HL-60 (cell line): ENCODE measurements at regions not wholly inside any gene's neighbourhood (a gene's known extent, or its start where the extent isn't known, plus 50 kb on each side); places are given as distances from the start of the nearest gene placed in this dataset.

Experiments
- DNase-seq, 2 experiments: peaks; one replicate each; pipeline ENCODE4 v3.0.0-alpha.2; 2010 to 2020; ENCODE audit warnings: low read depth in 1 of 2, low spot score in 1 of 2
- H3K27ac ChIP-seq: fragments of 250-450 bp; sonication (Bioruptor Pico); replicated peaks from 2 replicates; pipeline ENCODE4 v1.5.1; 2020; ENCODE audit warnings: mild to moderate bottlenecking, moderate library complexity
- H3K27me3 ChIP-seq: fragments of 250-450 bp; sonication (Bioruptor Pico); 2 replicates; pipeline ENCODE4 v1.5.1; 2021; ENCODE audit warnings: mild to moderate bottlenecking, moderate library complexity; ENCODE audit not compliant: insufficient read depth, poor library complexity, severe bottlenecking
- H3K4me3 ChIP-seq: replicated peaks from 2 replicates; pipeline ENCODE4 v1.5.1; 2011; ENCODE audit warnings: mild to moderate bottlenecking, control low read depth, low read length; ENCODE audit not compliant: insufficient read depth
- GABPA ChIP-seq: IDR thresholded peaks from 2 replicates; pipeline ENCODE4 v1.6.1; 2012; ENCODE audit warnings: low read depth
- POLR2AphosphoS5 ChIP-seq: IDR thresholded peaks from 2 replicates; pipeline ENCODE4 v1.6.1; 2012; ENCODE audit warnings: low read depth
- SPI1 ChIP-seq: IDR thresholded peaks from 2 replicates; pipeline ENCODE4 v1.6.1; 2012; ENCODE audit warnings: low read depth, mild to moderate bottlenecking, borderline replicate concordance
- TF ChIP-seq, protein P1 (sequence below): IDR thresholded peaks from one replicate; pipeline ENCODE4 v1.5.1; 2011; ENCODE audit warnings: low read length, control low read depth, inconsistent platforms; ENCODE audit not compliant: insufficient read depth
- TF ChIP-seq, protein P2 (sequence below): IDR thresholded peaks from 2 replicates; pipeline ENCODE4 v1.6.1; 2012; ENCODE audit warnings: low read depth; ENCODE audit not compliant: insufficient replicate concordance

DNA sequence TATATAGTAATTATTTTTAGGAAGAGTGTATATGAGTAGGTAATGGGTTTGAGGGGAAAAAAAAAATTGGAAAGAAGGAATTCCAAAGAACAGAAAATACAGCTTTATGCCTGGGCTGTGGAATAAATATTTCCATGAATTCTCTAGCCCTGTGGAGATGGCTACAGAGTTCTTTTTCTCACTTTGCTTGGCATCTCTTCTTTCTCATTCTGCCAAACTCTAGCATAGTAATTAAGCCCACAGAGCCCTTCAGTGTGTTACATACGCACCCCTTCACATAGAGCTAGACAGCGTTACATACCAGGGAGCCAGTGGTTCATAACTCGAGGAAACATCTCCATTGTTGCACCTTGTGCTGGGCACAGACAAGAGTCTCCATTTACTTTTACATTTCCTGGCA, 621.1 kb downstream of the CDH8 start:
- DNase-seq: no peak
- Histone ChIP-seq H3K27ac (no peak overlapping the region), H3K4me3 (no peak overlapping the region), H3K27me3 (no peaks in the 10 kb centered on the region)
- TF ChIP-seq GABPA: no peak
- no peak for TF ChIP-seq POLR2AphosphoS5
- TF ChIP-seq, protein P1, sequence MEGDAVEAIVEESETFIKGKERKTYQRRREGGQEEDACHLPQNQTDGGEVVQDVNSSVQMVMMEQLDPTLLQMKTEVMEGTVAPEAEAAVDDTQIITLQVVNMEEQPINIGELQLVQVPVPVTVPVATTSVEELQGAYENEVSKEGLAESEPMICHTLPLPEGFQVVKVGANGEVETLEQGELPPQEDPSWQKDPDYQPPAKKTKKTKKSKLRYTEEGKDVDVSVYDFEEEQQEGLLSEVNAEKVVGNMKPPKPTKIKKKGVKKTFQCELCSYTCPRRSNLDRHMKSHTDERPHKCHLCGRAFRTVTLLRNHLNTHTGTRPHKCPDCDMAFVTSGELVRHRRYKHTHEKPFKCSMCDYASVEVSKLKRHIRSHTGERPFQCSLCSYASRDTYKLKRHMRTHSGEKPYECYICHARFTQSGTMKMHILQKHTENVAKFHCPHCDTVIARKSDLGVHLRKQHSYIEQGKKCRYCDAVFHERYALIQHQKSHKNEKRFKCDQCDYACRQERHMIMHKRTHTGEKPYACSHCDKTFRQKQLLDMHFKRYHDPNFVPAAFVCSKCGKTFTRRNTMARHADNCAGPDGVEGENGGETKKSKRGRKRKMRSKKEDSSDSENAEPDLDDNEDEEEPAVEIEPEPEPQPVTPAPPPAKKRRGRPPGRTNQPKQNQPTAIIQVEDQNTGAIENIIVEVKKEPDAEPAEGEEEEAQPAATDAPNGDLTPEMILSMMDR: no peak
- no peak for TF ChIP-seq SPI1
- TF ChIP-seq, protein P2, sequence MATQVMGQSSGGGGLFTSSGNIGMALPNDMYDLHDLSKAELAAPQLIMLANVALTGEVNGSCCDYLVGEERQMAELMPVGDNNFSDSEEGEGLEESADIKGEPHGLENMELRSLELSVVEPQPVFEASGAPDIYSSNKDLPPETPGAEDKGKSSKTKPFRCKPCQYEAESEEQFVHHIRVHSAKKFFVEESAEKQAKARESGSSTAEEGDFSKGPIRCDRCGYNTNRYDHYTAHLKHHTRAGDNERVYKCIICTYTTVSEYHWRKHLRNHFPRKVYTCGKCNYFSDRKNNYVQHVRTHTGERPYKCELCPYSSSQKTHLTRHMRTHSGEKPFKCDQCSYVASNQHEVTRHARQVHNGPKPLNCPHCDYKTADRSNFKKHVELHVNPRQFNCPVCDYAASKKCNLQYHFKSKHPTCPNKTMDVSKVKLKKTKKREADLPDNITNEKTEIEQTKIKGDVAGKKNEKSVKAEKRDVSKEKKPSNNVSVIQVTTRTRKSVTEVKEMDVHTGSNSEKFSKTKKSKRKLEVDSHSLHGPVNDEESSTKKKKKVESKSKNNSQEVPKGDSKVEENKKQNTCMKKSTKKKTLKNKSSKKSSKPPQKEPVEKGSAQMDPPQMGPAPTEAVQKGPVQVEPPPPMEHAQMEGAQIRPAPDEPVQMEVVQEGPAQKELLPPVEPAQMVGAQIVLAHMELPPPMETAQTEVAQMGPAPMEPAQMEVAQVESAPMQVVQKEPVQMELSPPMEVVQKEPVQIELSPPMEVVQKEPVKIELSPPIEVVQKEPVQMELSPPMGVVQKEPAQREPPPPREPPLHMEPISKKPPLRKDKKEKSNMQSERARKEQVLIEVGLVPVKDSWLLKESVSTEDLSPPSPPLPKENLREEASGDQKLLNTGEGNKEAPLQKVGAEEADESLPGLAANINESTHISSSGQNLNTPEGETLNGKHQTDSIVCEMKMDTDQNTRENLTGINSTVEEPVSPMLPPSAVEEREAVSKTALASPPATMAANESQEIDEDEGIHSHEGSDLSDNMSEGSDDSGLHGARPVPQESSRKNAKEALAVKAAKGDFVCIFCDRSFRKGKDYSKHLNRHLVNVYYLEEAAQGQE: no peak

DNA sequence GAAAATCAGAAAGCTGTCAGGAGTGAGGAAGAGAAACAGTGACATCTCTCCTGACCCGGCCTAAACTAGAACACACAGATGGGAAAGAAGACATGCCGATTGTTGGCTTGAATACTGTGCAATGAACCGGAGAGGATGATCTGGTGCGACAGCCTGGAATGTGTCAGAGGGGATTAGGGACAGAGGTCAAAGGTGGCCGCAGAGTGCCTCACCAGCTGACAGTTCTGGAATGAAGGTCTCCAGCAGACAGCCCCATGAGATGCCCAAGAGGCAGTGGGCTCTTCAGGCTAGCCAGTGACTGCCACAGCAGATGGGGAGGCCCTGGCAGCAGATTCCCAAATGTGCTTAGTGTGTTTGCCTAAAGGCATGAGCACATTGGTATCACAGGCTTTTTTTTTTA, 623.2 kb downstream of the CDH8 start:
- H3K27ac ChIP-seq: no peak overlapping the region
- no peak for TF ChIP-seq POLR2AphosphoS5
- TF ChIP-seq GABPA: no peak
- no peak for TF ChIP-seq SPI1
- TF ChIP-seq, protein P1: no peak
- TF ChIP-seq, protein P2: no peak
- no peaks in the 10 kb centered on the region for H3K27me3 ChIP-seq
- H3K4me3 ChIP-seq: no peak overlapping the region
- no peak for DNase-seq

DNA sequence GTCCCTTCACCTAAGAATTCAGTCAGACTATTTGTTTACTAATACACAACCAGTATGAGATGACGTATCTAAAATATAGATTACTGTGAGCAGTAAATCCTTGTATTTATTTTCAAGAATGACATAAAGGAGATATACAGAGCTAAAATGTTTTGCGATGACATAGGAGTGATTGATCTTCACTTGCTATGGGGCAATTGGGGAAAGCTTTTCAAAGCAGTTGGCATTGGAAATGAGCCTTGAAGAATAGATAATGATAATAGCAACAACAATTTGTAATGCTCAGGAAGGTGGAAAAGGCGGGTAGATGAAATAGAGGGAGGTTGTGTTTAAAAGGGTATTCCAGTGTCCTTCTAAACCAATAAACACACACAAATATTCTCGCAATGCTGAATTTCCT, 623.7 kb downstream of the CDH8 start:
- TF ChIP-seq, protein P2: no peak
- TF ChIP-seq GABPA (no peak), SPI1 (no peak), POLR2AphosphoS5 (no peak)
- TF ChIP-seq, protein P1: no peak
- DNase-seq: no peak
- no peak overlapping the region for H3K27ac ChIP-seq
- H3K4me3 ChIP-seq: no peak overlapping the region
- H3K27me3 ChIP-seq: no peaks in the 10 kb centered on the region
